ENCODE measurements at regions not wholly inside any gene's neighbourhood (a gene's known extent, or its start where the extent isn't known, plus 50 kb on each side); places are given as distances from the start of the nearest gene placed in this dataset.

DNA sequence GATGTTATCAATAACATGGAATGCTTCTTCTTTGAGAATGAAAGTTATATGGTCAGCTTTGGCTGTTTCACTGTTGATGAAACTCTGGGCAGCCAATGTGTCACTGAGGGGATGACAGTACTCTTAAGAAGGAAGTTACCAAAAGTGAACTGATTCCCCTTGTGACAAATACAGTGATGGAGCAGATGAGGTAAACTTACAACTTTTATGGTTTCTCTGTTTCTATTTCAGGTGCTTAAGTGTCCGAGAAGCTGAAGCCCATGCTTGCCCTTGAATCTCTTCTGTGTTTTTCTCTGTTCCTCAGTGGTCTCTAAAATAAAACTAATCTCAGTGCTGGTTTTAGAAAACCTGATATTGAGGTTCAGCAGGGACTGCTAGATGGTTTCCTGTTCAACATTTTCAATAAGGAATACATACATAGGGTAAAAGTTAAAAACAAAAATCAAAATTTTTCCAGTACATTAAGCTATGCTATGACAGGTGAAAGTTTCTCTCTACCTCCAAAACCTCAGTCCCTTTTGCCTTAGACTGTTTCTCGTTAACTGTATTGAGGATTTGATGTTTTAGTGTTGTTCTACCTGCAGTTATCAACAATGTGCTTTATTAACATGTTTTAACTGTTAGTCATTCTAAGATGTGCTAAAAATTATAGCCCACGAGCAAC lies 454.4 kb upstream of the ADGRL4 start:
- no peak for TF ChIP-seq POLR2AphosphoS5 (IDR thresholded peaks at IDR 0.05)
- TF ChIP-seq, protein P1, sequence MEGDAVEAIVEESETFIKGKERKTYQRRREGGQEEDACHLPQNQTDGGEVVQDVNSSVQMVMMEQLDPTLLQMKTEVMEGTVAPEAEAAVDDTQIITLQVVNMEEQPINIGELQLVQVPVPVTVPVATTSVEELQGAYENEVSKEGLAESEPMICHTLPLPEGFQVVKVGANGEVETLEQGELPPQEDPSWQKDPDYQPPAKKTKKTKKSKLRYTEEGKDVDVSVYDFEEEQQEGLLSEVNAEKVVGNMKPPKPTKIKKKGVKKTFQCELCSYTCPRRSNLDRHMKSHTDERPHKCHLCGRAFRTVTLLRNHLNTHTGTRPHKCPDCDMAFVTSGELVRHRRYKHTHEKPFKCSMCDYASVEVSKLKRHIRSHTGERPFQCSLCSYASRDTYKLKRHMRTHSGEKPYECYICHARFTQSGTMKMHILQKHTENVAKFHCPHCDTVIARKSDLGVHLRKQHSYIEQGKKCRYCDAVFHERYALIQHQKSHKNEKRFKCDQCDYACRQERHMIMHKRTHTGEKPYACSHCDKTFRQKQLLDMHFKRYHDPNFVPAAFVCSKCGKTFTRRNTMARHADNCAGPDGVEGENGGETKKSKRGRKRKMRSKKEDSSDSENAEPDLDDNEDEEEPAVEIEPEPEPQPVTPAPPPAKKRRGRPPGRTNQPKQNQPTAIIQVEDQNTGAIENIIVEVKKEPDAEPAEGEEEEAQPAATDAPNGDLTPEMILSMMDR (IDR thresholded peaks at IDR 0.05 in 8 of 11, conservative IDR thresholded peaks at IDR 0.05 in 3 of 11), result no peak
- no peak for TF ChIP-seq POLR2A (IDR thresholded peaks at IDR 0.05)
- no peak overlapping the region for H3K4me3 ChIP-seq
- H3K4me1 ChIP-seq, result no peaks in the 10 kb centered on the region
- intact Hi-C loops (cut with DNase I; ENCODE audit: low total_unique reads), result no loop called here
- H3K9me3 ChIP-seq, result peaks cover 0 to 7% (median 0%) of the 10 kb centered on the region in 8 donors
- DNase-seq, result no peak
- 67 to 80% (median 73%) methylated on average over 3 of the region's 3 CpGs for WGBS, 5 donors
- no peaks in the 10 kb centered on the region for H3K27me3 ChIP-seq (replicated peaks in 1 of 7)
- H3K27ac ChIP-seq, result no peak overlapping the region
- H3K36me3 ChIP-seq, result no peaks in the 10 kb centered on the region

DNA sequence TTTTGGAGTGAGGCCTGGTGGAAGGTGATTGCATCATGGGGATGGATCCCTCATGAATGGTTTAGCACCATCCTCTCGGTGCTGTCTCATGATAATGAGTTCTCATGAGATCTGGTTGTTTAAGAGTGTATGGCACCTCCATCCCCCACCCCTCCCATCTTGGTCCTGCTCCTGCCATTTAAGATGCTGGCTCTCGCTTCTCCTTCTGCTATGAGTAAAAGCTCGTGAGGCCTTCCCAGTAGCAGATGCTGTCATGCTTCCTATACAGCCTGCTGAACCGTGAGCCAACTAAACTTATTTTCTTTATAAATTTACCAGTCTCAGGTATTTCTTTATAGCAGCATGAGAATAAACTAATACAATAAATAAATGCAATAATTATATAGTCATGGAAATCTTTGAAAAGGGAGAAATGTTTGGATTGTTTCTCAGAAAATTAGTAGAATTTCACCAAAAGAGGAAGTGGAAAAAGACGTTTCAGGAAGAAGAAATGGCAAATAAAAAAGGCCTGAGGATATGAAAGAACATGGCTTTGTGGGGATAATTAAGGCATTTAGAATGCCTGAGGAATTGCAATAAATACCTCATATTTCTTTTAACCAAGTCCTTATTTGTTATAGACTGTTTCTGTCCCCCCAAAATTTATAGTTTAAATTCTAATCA lies 451.2 kb upstream of the ADGRL4 start:
- Histone ChIP-seq H3K36me3 (no peaks in the 10 kb centered on the region), H3K4me3 (no peak overlapping the region), H3K4me1 (no peaks in the 10 kb centered on the region), H3K27ac (no peak overlapping the region), H3K27me3 (replicated peaks in 1 of 7) (no peaks in the 10 kb centered on the region), H3K9me3 (no peaks in the 10 kb centered on the region)
- 59 to 71% (median 62%) methylated on average over 5 of the region's 5 CpGs for WGBS, 5 donors
- intact Hi-C loops (cut with DNase I; ENCODE audit: low total_unique reads), result no loop called here
- TF ChIP-seq POLR2A (IDR thresholded peaks at IDR 0.05) (no peak), POLR2AphosphoS5 (IDR thresholded peaks at IDR 0.05) (no peak)
- TF ChIP-seq, protein P1 (IDR thresholded peaks at IDR 0.05 in 8 of 11, conservative IDR thresholded peaks at IDR 0.05 in 3 of 11), result no peak
- DNase-seq, result no peak

DNA sequence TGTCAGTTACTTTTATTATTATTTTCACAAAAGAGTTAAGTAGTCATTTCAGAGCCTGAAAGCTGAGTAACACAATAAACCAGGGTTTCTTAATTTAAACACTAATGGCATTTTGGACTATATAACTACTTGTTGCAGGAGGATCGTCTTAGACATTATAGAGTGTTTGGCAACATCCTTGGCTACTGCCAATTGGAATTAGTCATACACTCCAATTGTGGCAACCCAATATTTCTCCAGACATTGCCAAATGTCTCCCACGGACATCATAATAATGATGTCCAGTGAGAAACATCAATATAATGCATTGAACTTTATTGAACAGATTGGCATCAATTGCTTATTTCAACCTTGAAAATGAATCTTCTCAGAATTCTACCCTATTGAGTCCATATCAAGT lies 441.9 kb upstream of the ADGRL4 start:
- H3K4me1 ChIP-seq, result no peaks in the 10 kb centered on the region

DNA sequence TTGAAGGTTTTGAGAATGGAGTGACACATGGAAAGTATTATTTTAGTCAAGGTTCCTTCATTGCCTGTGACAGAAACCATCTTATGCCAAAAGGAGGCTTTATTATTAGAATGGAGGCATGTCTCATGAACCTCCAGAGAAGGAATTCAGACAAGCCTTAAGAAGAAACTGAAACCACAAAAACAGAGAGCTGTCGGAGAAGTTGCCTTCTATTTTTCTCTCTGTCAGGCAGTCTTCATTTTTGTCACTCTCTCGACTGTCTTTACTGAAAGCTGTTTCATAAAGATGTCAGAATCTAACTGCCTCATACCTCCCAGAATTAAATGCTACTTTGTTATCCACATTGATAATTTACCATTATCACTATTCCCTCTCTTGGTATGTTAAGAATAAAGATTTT lies 434.7 kb upstream of the ADGRL4 start:
- Histone ChIP-seq H3K27ac (no peak overlapping the region), H3K36me3 (no peaks in the 10 kb centered on the region), H3K27me3 (replicated peaks in 1 of 7) (no peaks in the 10 kb centered on the region), H3K4me3 (no peak overlapping the region), H3K9me3 (peaks cover 0 to 4% (median 0%) of the 10 kb centered on the region in 8 donors), H3K4me1 (no peaks in the 10 kb centered on the region)
- DNase-seq, result no peak
- intact Hi-C loops (cut with DNase I; ENCODE audit: low total_unique reads), result no loop called here
- 63 to 71% (median 65%) methylated on average over 2 of the region's 2 CpGs for WGBS, 5 donors
- TF ChIP-seq, protein P1 (IDR thresholded peaks at IDR 0.05 in 8 of 11, conservative IDR thresholded peaks at IDR 0.05 in 3 of 11), result no peak
- TF ChIP-seq POLR2A (IDR thresholded peaks at IDR 0.05) (no peak), POLR2AphosphoS5 (IDR thresholded peaks at IDR 0.05) (no peak)

More for the DNA sequence above, 441.9 kb upstream of the ADGRL4 start:
- WGBS, 5 donors, result 70 to 83% (median 80%) methylated on average over 2 of the region's 2 CpGs
- DNase-seq, result no peak
- H3K27me3 ChIP-seq (replicated peaks in 1 of 7), result no peaks in the 10 kb centered on the region
- H3K36me3 ChIP-seq, result no peaks in the 10 kb centered on the region
- TF ChIP-seq, protein P1 (IDR thresholded peaks at IDR 0.05 in 8 of 11, conservative IDR thresholded peaks at IDR 0.05 in 3 of 11), result no peak
- TF ChIP-seq POLR2AphosphoS5 (IDR thresholded peaks at IDR 0.05) (no peak), POLR2A (IDR thresholded peaks at IDR 0.05) (no peak)
- peaks cover 0 to 4% (median 0%) of the 10 kb centered on the region in 8 donors for H3K9me3 ChIP-seq
- no peak overlapping the region for H3K27ac ChIP-seq
- intact Hi-C loops (cut with DNase I; ENCODE audit: low total_unique reads), result no loop called here
- no peak overlapping the region for H3K4me3 ChIP-seq
